Trophoblast cell (in vitro differentiated cells and primary cell): ENCODE measurements at regions not wholly inside any gene's neighbourhood (a gene's known extent, or its start where the extent isn't known, plus 50 kb on each side); places are given as distances from the start of the nearest gene placed in this dataset.
A peak's percentile ranks its signal among the peaks of the same experiment; 100 is the strongest.

ENCODE experiments used
- DNase-seq, 2 donors: peaks; one replicate each; pipeline ENCODE4 v3.0.0-alpha.2; 2016
- H2AFZ ChIP-seq: 2 replicates; pipeline ENCODE4 v1.6.1; 2013; ENCODE audit warnings: low read length, moderate library complexity, mild to moderate bottlenecking; ENCODE audit not compliant: insufficient read depth, poor library complexity
- H2AK5ac ChIP-seq: 2 replicates; pipeline ENCODE4 v1.6.1; 2013; ENCODE audit warnings: mild to moderate bottlenecking, low read length
- H2BK120ac ChIP-seq: 2 replicates; pipeline ENCODE4 v1.6.1; 2013; ENCODE audit warnings: low read length, mild to moderate bottlenecking, moderate library complexity; ENCODE audit not compliant: insufficient read depth, poor library complexity
- H2BK12ac ChIP-seq: 2 replicates; pipeline ENCODE4 v1.6.1; 2013; ENCODE audit warnings: mild to moderate bottlenecking, low read length, moderate library complexity
- H2BK5ac ChIP-seq: 2 replicates; pipeline ENCODE4 v1.6.1; 2013; ENCODE audit warnings: low read length, low read depth, moderate library complexity, mild to moderate bottlenecking; ENCODE audit not compliant: poor library complexity
- H3K14ac ChIP-seq: 2 replicates; pipeline ENCODE4 v1.6.1; 2013; ENCODE audit warnings: mild to moderate bottlenecking, low read length
- H3K18ac ChIP-seq: 2 replicates; pipeline ENCODE4 v1.6.1; 2013; ENCODE audit warnings: mild to moderate bottlenecking, low read length
- H3K23ac ChIP-seq: 2 replicates; pipeline ENCODE4 v1.6.1; 2013; ENCODE audit warnings: low read length
- H3K27ac ChIP-seq: 2 replicates; pipeline ENCODE4 v1.5.1; 2013; ENCODE audit warnings: low read depth, mild to moderate bottlenecking, inconsistent platforms, low read length, moderate library complexity
- H3K27me3 ChIP-seq: 2 replicates; pipeline ENCODE4 v1.6.1; 2013; ENCODE audit warnings: inconsistent platforms, mild to moderate bottlenecking, low read length, moderate library complexity; ENCODE audit not compliant: insufficient read depth
- H3K36me3 ChIP-seq, 2 experiments: 1 replicate in 1 of 2; 2 replicates in 1 of 2; pipeline ENCODE4 v1.6.1; 2013; ENCODE audit warnings: low read length in 2 of 2, mild to moderate bottlenecking in 2 of 2, moderate library complexity in 1 of 2; ENCODE audit not compliant: insufficient read depth in 2 of 2, control insufficient read depth in 1 of 2
- H3K4ac ChIP-seq: 2 replicates; pipeline ENCODE4 v1.6.1; 2013; ENCODE audit warnings: low read depth, mild to moderate bottlenecking, low read length, moderate library complexity
- H3K4me1 ChIP-seq, 2 experiments: 1 replicate in 1 of 2; 2 replicates in 1 of 2; pipeline ENCODE4 v1.6.1; 2013; ENCODE audit warnings: low read length in 2 of 2, mild to moderate bottlenecking in 2 of 2, moderate library complexity in 1 of 2; ENCODE audit not compliant: insufficient read depth in 2 of 2, control insufficient read depth in 1 of 2
- H3K4me2 ChIP-seq: 2 replicates; pipeline ENCODE4 v1.6.1; 2013; ENCODE audit warnings: inconsistent platforms, mild to moderate bottlenecking, low read length, moderate library complexity
- H3K4me3 ChIP-seq: 2 replicates; pipeline ENCODE4 v1.5.1; 2013; ENCODE audit warnings: mild to moderate bottlenecking, low read depth, low read length, inconsistent platforms
- H3K79me1 ChIP-seq: one replicate; pipeline ENCODE4 v1.6.1; 2013; ENCODE audit warnings: low read length
- H3K79me2 ChIP-seq: 2 replicates; pipeline ENCODE4 v1.6.1; 2013; ENCODE audit warnings: low read length, mild to moderate bottlenecking; ENCODE audit not compliant: control insufficient read depth, insufficient read depth, poor library complexity
- H3K9ac ChIP-seq: 2 replicates; pipeline ENCODE4 v1.6.1; 2013; ENCODE audit warnings: mild to moderate bottlenecking, low read length
- H3K9me3 ChIP-seq: 2 replicates; pipeline ENCODE4 v1.6.1; 2013; ENCODE audit warnings: low read depth, mild to moderate bottlenecking, control low read depth, inconsistent platforms, low read length; ENCODE audit not compliant: insufficient read depth
- H4K12ac ChIP-seq: 2 replicates; pipeline ENCODE4 v1.6.1; 2013; ENCODE audit warnings: low read depth, mild to moderate bottlenecking, low read length, moderate library complexity
- H4K8ac ChIP-seq: 2 replicates; pipeline ENCODE4 v1.6.1; 2013; ENCODE audit warnings: low read depth, mild to moderate bottlenecking, low read length, moderate library complexity
- H4K91ac ChIP-seq: one replicate; pipeline ENCODE4 v1.6.1; 2013; ENCODE audit warnings: low read depth, mild to moderate bottlenecking, low read length, moderate library complexity
- WGBS: extraction: QIAGEN DNeasy Blood & Tissue Kit; methylation state at CpG from one replicate; pipeline ENCODE4 v1.1.7; 2013; ENCODE audit warnings: missing lambda C conversion rate; ENCODE audit not compliant: insufficient read length, insufficient coverage; ENCODE audit errors: extremely low coverage; 5-methylcytosine and 5-hydroxymethylcytosine counted together

GRCh38 chr6:20286968-20287565 lies 74.8 kb upstream of the MBOAT1 start:
- H3K18ac ChIP-seq: no peak overlapping the region
- WGBS: no CpG with 5 or more reads among the region's 1 CpG
- no peak overlapping the region for H2BK5ac ChIP-seq
- H2BK120ac ChIP-seq: no peak overlapping the region
- no peaks in the 10 kb centered on the region for H3K4me1 ChIP-seq
- H3K4ac ChIP-seq: no peak overlapping the region
- H4K12ac ChIP-seq: no peak overlapping the region
- peak in 1 of 2 donors; percentile 41 for DNase-seq
- H3K4me2 ChIP-seq: no peak overlapping the region
- H2AK5ac ChIP-seq: no peak overlapping the region
- H3K27ac ChIP-seq: no peak overlapping the region
- no peak overlapping the region for H2AFZ ChIP-seq
- no peaks in the 10 kb centered on the region for H3K79me2 ChIP-seq
- H3K79me1 ChIP-seq: no peaks in the 10 kb centered on the region
- H4K91ac ChIP-seq: no peak overlapping the region
- H3K9ac ChIP-seq: no peak overlapping the region
- no peaks in the 10 kb centered on the region for H3K36me3 ChIP-seq
- H3K4me3 ChIP-seq: no peak overlapping the region
- H3K27me3 ChIP-seq: no peaks in the 10 kb centered on the region
- no peak overlapping the region for H3K23ac ChIP-seq
- no peak overlapping the region for H2BK12ac ChIP-seq
- H4K8ac ChIP-seq: no peak overlapping the region
- H3K14ac ChIP-seq: no peak overlapping the region
- H3K9me3 ChIP-seq: peaks cover 1% of the 10 kb centered on the region

- no CpG with 5 or more reads among the region's 10 CpGs for WGBS
Observed at GRCh38 chr6:20291764-20292580, 79.7 kb upstream of the MBOAT1 start.

GRCh38 chr6:20292905-20293304 lies 80.6 kb upstream of the MBOAT1 start:
- Histone ChIP-seq H3K14ac (no peak overlapping the region), H3K4me3 (no peak overlapping the region), H3K27ac (no peak overlapping the region), H2BK120ac (no peak overlapping the region), H4K12ac (no peak overlapping the region), H2BK5ac (no peak overlapping the region), H3K4me2 (no peak overlapping the region), H3K18ac (no peak overlapping the region), H2AK5ac (no peak overlapping the region), H2BK12ac (no peak overlapping the region), H3K4ac (no peak overlapping the region), H3K27me3 (no peaks in the 10 kb centered on the region), H4K8ac (no peak overlapping the region), H3K9ac (no peak overlapping the region), H3K79me1 (no peaks in the 10 kb centered on the region), H3K79me2 (no peaks in the 10 kb centered on the region), H3K4me1 (no peaks in the 10 kb centered on the region), H2AFZ (no peak overlapping the region), H3K9me3 (no peaks in the 10 kb centered on the region), H3K36me3 (no peaks in the 10 kb centered on the region), H3K23ac (no peak overlapping the region), H4K91ac (no peak overlapping the region)
- WGBS: no CpG with 5 or more reads among the region's 2 CpGs
- DNase-seq: no peak

More at GRCh38 chr6:20291764-20292580, 79.7 kb upstream of the MBOAT1 start:
- Histone ChIP-seq H3K4me3 (no peak overlapping the region), H2AK5ac (no peak overlapping the region), H2BK12ac (no peak overlapping the region), H4K91ac (no peak overlapping the region), H3K9me3 (no peaks in the 10 kb centered on the region), H3K36me3 (no peaks in the 10 kb centered on the region), H3K9ac (no peak overlapping the region), H3K4me1 (no peaks in the 10 kb centered on the region), H2BK5ac (no peak overlapping the region), H3K27ac (no peak overlapping the region), H3K4me2 (no peak overlapping the region), H4K8ac (no peak overlapping the region), H3K18ac (no peak overlapping the region), H3K79me2 (no peaks in the 10 kb centered on the region), H4K12ac (no peak overlapping the region), H2BK120ac (no peak overlapping the region), H3K23ac (no peak overlapping the region), H3K27me3 (no peaks in the 10 kb centered on the region), H3K4ac (no peak overlapping the region), H3K14ac (no peak overlapping the region), H2AFZ (no peak overlapping the region), H3K79me1 (no peaks in the 10 kb centered on the region)
- peak; percentile 74 to 93 for DNase-seq

DNA sequence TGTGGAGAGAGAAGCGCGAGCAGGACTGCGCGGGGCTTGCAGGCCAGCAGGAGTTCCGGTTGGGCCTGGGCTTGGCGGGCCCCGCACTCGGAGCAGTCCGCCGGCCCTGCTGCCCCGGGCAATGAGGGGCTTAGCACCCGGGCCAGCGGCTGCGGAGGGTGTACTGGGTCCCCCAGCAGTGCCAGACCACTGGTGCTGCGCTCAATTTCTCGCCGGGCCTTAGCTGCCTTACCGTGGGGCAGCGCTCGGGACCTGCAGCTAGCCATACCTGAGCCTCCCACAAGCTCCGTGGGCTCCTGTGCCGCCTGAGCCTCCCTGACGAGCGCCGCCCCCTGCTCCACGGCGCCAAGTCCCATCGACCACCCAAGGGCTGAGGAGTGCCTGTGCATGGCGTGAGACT lies 89.0 kb upstream of the MBOAT1 start:
- H2AFZ ChIP-seq: no peak overlapping the region
- no peak overlapping the region for H3K4me3 ChIP-seq
- H3K9me3 ChIP-seq: no peaks in the 10 kb centered on the region
- H2BK12ac ChIP-seq: no peak overlapping the region
- H2BK5ac ChIP-seq: no peak overlapping the region
- WGBS: no CpG with 5 or more reads among the region's 29 CpGs
- no peak for DNase-seq
- no peak overlapping the region for H3K23ac ChIP-seq
- no peaks in the 10 kb centered on the region for H3K36me3 ChIP-seq
- no peaks in the 10 kb centered on the region for H3K79me1 ChIP-seq
- no peak overlapping the region for H3K14ac ChIP-seq
- no peak overlapping the region for H3K27ac ChIP-seq
- H3K18ac ChIP-seq: no peak overlapping the region
- H3K4me2 ChIP-seq: no peak overlapping the region
- no peak overlapping the region for H2AK5ac ChIP-seq
- no peak overlapping the region for H3K9ac ChIP-seq
- no peak overlapping the region for H2BK120ac ChIP-seq
- peak overlapping the region; percentile 18 for H4K12ac ChIP-seq
- H4K91ac ChIP-seq: no peak overlapping the region
- no peaks in the 10 kb centered on the region for H3K27me3 ChIP-seq
- no peak overlapping the region for H3K4ac ChIP-seq
- H3K79me2 ChIP-seq: no peaks in the 10 kb centered on the region
- H3K4me1 ChIP-seq: no peaks in the 10 kb centered on the region
- H4K8ac ChIP-seq: no peak overlapping the region
